Amniotic stem cell (primary cell): ENCODE measurements at regions not wholly inside any gene's neighbourhood (a gene's known extent, or its start where the extent isn't known, plus 50 kb on each side); places are given as distances from the start of the nearest gene placed in this dataset.
"Not testable (repeated sequence)": the region's sequence is repeated elsewhere in the genome, so short reads cannot be mapped to it uniquely, and the experiment has no call there.

Source experiments
- DNase-seq: peaks from one replicate; lab custom pipeline; 2025; lab: John Stamatoyannopoulos, UW

- no peak for DNase-seq
Measured at GRCh38 chr6:8655670-8656454, 220.5 kb upstream of the SLC35B3 start.

- DNase-seq: no peak
Measured at GRCh38 chr6:8652710-8653109, 217.4 kb upstream of the SLC35B3 start.

- DNase-seq: no peak
Measured at GRCh38 chr6:8651998-8652397, 216.7 kb upstream of the SLC35B3 start.

GRCh38 chr6:8645212-8645611 is 209.9 kb upstream of the SLC35B3 start:
- DNase-seq: no peak

GRCh38 chr6:8644306-8644705 is 209.0 kb upstream of the SLC35B3 start:
- no peak for DNase-seq

- DNase-seq: no peak
Measured at GRCh38 chr6:8642854-8643253, 207.5 kb upstream of the SLC35B3 start.

- DNase-seq: no peak
Measured at GRCh38 chr6:8642131-8642530, 206.8 kb upstream of the SLC35B3 start.

- DNase-seq: no peak
Measured at GRCh38 chr6:8639928-8640649, 204.7 kb upstream of the SLC35B3 start.

GRCh38 chr6:8637896-8638597 is 202.7 kb upstream of the SLC35B3 start:
- DNase-seq: no peak

GRCh38 chr6:8633762-8634161 is 198.4 kb upstream of the SLC35B3 start:
- no peak for DNase-seq

GRCh38 chr6:8628736-8629135 is 193.4 kb upstream of the SLC35B3 start:
- DNase-seq: no peak

- DNase-seq: no peak
Measured at GRCh38 chr6:8628063-8628462, 192.7 kb upstream of the SLC35B3 start.

- DNase-seq: peak; percentile 4
Measured at GRCh38 chr6:8627085-8627861, 191.9 kb upstream of the SLC35B3 start.

GRCh38 chr6:8624665-8625064 is 189.3 kb upstream of the SLC35B3 start:
- DNase-seq: no peak

- no peak for DNase-seq
Measured at GRCh38 chr6:8623441-8623840, 188.1 kb upstream of the SLC35B3 start.

GRCh38 chr6:8619853-8620252 is 184.5 kb upstream of the SLC35B3 start:
- no peak for DNase-seq

GRCh38 chr6:8619408-8619807 is 184.1 kb upstream of the SLC35B3 start:
- DNase-seq: not testable (repeated sequence)

- no peak for DNase-seq
Measured at GRCh38 chr6:8608737-8609136, 173.4 kb upstream of the SLC35B3 start.

GRCh38 chr6:8589941-8590729 is 154.8 kb upstream of the SLC35B3 start:
- no peak for DNase-seq

- no peak for DNase-seq
Measured at GRCh38 chr6:8588176-8588575, 152.8 kb upstream of the SLC35B3 start.

- DNase-seq: no peak
Measured at GRCh38 chr6:8583291-8583690, 147.9 kb upstream of the SLC35B3 start.
